ENCODE measurements at regions not wholly inside any gene's neighbourhood (a gene's known extent, or its start where the extent isn't known, plus 50 kb on each side); places are given as distances from the start of the nearest gene placed in this dataset.

- Mint-ChIP-seq H3K36me3 (ENCODE audit: low read depth) (no peaks in the 10 kb centered on the region), H3K9me3 (peaks cover 10% of the 10 kb centered on the region), H3K27me3 (ENCODE audit: low read depth, poor library complexity) (peaks cover 23% of the 10 kb centered on the region), H3K4me3 (no peak overlapping the region), H3K27ac (no peak overlapping the region), H3K4me1 (peaks cover 21% of the 10 kb centered on the region)
- no peak for TF ChIP-seq CTCF (IDR thresholded peaks at IDR 0.05)
- DNase-seq: no peak
Measured at GRCh38 chr11:19328586-19329311, 88.0 kb upstream of the E2F8 start.

- peaks cover 17% of the 10 kb centered on the region for H3K9me3 Mint-ChIP-seq
- H3K27me3 Mint-ChIP-seq (ENCODE audit: low read depth, poor library complexity): peaks cover 33% of the 10 kb centered on the region
- H3K4me3 Mint-ChIP-seq: no peak overlapping the region
- no peaks in the 10 kb centered on the region for H3K36me3 Mint-ChIP-seq (ENCODE audit: low read depth)
- TF ChIP-seq CTCF (IDR thresholded peaks at IDR 0.05): no peak
- no peak overlapping the region for H3K27ac Mint-ChIP-seq
- H3K4me1 Mint-ChIP-seq: peaks cover 21% of the 10 kb centered on the region
- no peak for DNase-seq
Measured at GRCh38 chr11:19327280-19327679, 86.5 kb upstream of the E2F8 start.

GRCh38 chr11:19326499-19326898 is 85.8 kb upstream of the E2F8 start:
- Mint-ChIP-seq H3K27ac (no peak overlapping the region), H3K27me3 (ENCODE audit: low read depth, poor library complexity) (peaks cover 37% of the 10 kb centered on the region), H3K36me3 (ENCODE audit: low read depth) (no peaks in the 10 kb centered on the region), H3K4me1 (peaks cover 21% of the 10 kb centered on the region), H3K9me3 (peaks cover 17% of the 10 kb centered on the region), H3K4me3 (no peak overlapping the region)
- DNase-seq: no peak
- TF ChIP-seq CTCF (IDR thresholded peaks at IDR 0.05): no peak

GRCh38 chr11:19323502-19323901 is 82.8 kb upstream of the E2F8 start:
- Mint-ChIP-seq H3K27me3 (ENCODE audit: low read depth, poor library complexity) (peaks cover 37% of the 10 kb centered on the region), H3K4me1 (no peaks in the 10 kb centered on the region), H3K27ac (no peak overlapping the region), H3K4me3 (no peak overlapping the region), H3K36me3 (ENCODE audit: low read depth) (no peaks in the 10 kb centered on the region), H3K9me3 (peaks cover 17% of the 10 kb centered on the region)
- no peak for TF ChIP-seq CTCF (IDR thresholded peaks at IDR 0.05)
- DNase-seq: no peak

- Mint-ChIP-seq H3K27ac (no peak overlapping the region), H3K36me3 (ENCODE audit: low read depth) (no peaks in the 10 kb centered on the region), H3K27me3 (ENCODE audit: low read depth, poor library complexity) (peaks cover 36% of the 10 kb centered on the region), H3K4me3 (no peak overlapping the region), H3K9me3 (peaks cover 17% of the 10 kb centered on the region), H3K4me1 (peaks cover 2% of the 10 kb centered on the region)
- DNase-seq: no peak
- TF ChIP-seq CTCF (IDR thresholded peaks at IDR 0.05): no peak
Measured at GRCh38 chr11:19321351-19321750, 80.6 kb upstream of the E2F8 start.

GRCh38 chr11:19320827-19321226 is 80.1 kb upstream of the E2F8 start:
- Mint-ChIP-seq H3K36me3 (ENCODE audit: low read depth) (no peaks in the 10 kb centered on the region), H3K9me3 (peaks cover 17% of the 10 kb centered on the region), H3K27me3 (ENCODE audit: low read depth, poor library complexity) (peaks cover 35% of the 10 kb centered on the region), H3K4me3 (no peak overlapping the region), H3K4me1 (peaks cover 5% of the 10 kb centered on the region), H3K27ac (no peak overlapping the region)
- DNase-seq: no peak
- TF ChIP-seq CTCF (IDR thresholded peaks at IDR 0.05): no peak

Measured in nephron progenitor cell (in vitro differentiated cells).